Activated naive CD8-positive, alpha-beta T cell (primary cell): ENCODE measurements at regions not wholly inside any gene's neighbourhood (a gene's known extent, or its start where the extent isn't known, plus 50 kb on each side); places are given as distances from the start of the nearest gene placed in this dataset.
"Not testable (repeated sequence)": the region's sequence is repeated elsewhere in the genome, so short reads cannot be mapped to it uniquely, and the experiment has no call there.

Experiments
- H3K27ac Mint-ChIP-seq: one replicate; pipeline ENCODE4 v1.8.0; 2021; ENCODE audit warnings: mixed read lengths
- H3K27me3 Mint-ChIP-seq: one replicate; pipeline ENCODE4 v1.8.0; 2021; ENCODE audit warnings: mixed read lengths
- H3K36me3 Mint-ChIP-seq: one replicate; pipeline ENCODE4 v1.8.0; 2021; ENCODE audit warnings: mixed read lengths
- H3K4me1 Mint-ChIP-seq: one replicate; pipeline ENCODE4 v1.8.0; 2021; ENCODE audit warnings: low read depth, mixed read lengths
- H3K4me3 Mint-ChIP-seq: one replicate; pipeline ENCODE4 v1.8.0; 2021; ENCODE audit warnings: mild to moderate bottlenecking, mixed read lengths
- H3K9me3 Mint-ChIP-seq: one replicate; pipeline ENCODE4 v1.8.0; 2021; ENCODE audit warnings: low read depth, mixed read lengths

GRCh38 chrX:936979-937769 is 275.3 kb downstream of the CRLF2 start:
- no peaks in the 10 kb centered on the region for H3K4me1 Mint-ChIP-seq

DNA sequence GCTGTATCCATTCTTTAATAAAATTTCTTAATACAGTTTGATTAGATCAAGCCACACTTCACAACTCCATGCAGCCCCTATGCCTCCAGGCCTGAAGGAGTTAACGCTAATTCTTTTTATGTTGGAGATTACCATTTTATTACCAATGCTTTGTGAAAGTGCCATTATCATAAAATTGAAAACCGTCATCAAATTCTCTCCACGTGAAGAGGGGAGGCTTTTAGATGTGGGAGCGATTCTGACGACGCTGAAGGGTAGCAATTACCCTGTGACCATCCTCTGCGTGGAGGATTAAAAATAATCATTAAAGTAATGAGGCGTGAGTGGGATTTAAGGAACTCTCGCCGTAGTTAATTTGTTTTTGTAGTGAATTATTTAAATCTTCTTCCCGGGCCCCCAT is 278.8 kb downstream of the CRLF2 start:
- peaks cover 2% of the 10 kb centered on the region for H3K27me3 Mint-ChIP-seq
- H3K4me3 Mint-ChIP-seq, result no peak overlapping the region
- H3K36me3 Mint-ChIP-seq, result no peaks in the 10 kb centered on the region
- no peaks in the 10 kb centered on the region for H3K9me3 Mint-ChIP-seq
- no peaks in the 10 kb centered on the region for H3K4me1 Mint-ChIP-seq
- no peak overlapping the region for H3K27ac Mint-ChIP-seq

More at GRCh38 chrX:936979-937769, 275.3 kb downstream of the CRLF2 start:
- Mint-ChIP-seq H3K27ac (no peak overlapping the region), H3K4me3 (no peak overlapping the region), H3K36me3 (no peaks in the 10 kb centered on the region), H3K27me3 (peaks cover 6% of the 10 kb centered on the region), H3K9me3 (no peaks in the 10 kb centered on the region)

- Mint-ChIP-seq H3K27me3 (no peaks in the 10 kb centered on the region), H3K4me1 (no peaks in the 10 kb centered on the region), H3K9me3 (no peaks in the 10 kb centered on the region), H3K4me3 (no peak overlapping the region), H3K27ac (no peak overlapping the region), H3K36me3 (no peaks in the 10 kb centered on the region)
These were observed 283.8 kb downstream of the CRLF2 start for GRCh38 chrX:928606-929005.

GRCh38 chrX:926991-927390 is 285.5 kb downstream of the CRLF2 start:
- H3K4me1 Mint-ChIP-seq, result no peaks in the 10 kb centered on the region
- H3K27me3 Mint-ChIP-seq, result no peaks in the 10 kb centered on the region

DNA sequence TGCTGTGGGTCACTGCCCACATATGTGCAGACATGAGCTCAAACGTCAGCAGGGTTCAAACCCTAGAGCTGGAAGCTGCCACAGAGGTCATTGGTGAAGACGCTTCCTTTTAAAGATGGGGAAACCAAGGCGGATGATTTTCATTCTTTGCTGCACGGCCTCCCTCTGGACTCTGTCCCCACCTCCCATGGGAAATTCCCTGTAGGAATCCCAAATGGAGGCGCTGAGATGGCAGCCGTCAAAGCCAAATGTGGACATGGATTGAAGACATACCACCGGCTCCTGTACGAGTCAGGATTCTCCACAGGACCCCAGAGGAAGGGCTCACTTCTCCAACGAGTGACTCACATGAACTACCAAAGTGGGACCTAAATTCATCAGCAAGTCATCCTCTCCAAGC is 286.4 kb downstream of the CRLF2 start:
- H3K36me3 Mint-ChIP-seq, result no peaks in the 10 kb centered on the region
- no peaks in the 10 kb centered on the region for H3K27me3 Mint-ChIP-seq
- H3K9me3 Mint-ChIP-seq, result no peaks in the 10 kb centered on the region
- no peaks in the 10 kb centered on the region for H3K4me1 Mint-ChIP-seq
- no peak overlapping the region for H3K27ac Mint-ChIP-seq
- H3K4me3 Mint-ChIP-seq, result no peak overlapping the region

More at GRCh38 chrX:926991-927390, 285.5 kb downstream of the CRLF2 start:
- Mint-ChIP-seq H3K27ac (no peak overlapping the region), H3K9me3 (no peaks in the 10 kb centered on the region), H3K4me3 (no peak overlapping the region), H3K36me3 (no peaks in the 10 kb centered on the region)

- Mint-ChIP-seq H3K9me3 (no peaks in the 10 kb centered on the region), H3K27ac (no peak overlapping the region), H3K36me3 (no peaks in the 10 kb centered on the region), H3K4me3 (no peak overlapping the region), H3K27me3 (no peaks in the 10 kb centered on the region), H3K4me1 (no peaks in the 10 kb centered on the region)
These were observed 286.8 kb downstream of the CRLF2 start for GRCh38 chrX:925652-926061.

- no peaks in the 10 kb centered on the region for H3K4me1 Mint-ChIP-seq
- no peaks in the 10 kb centered on the region for H3K36me3 Mint-ChIP-seq
- H3K4me3 Mint-ChIP-seq, result no peak overlapping the region
- H3K27ac Mint-ChIP-seq, result no peak overlapping the region
- no peaks in the 10 kb centered on the region for H3K27me3 Mint-ChIP-seq
- H3K9me3 Mint-ChIP-seq, result no peaks in the 10 kb centered on the region
These were observed 287.4 kb downstream of the CRLF2 start for GRCh38 chrX:925094-925493.

DNA sequence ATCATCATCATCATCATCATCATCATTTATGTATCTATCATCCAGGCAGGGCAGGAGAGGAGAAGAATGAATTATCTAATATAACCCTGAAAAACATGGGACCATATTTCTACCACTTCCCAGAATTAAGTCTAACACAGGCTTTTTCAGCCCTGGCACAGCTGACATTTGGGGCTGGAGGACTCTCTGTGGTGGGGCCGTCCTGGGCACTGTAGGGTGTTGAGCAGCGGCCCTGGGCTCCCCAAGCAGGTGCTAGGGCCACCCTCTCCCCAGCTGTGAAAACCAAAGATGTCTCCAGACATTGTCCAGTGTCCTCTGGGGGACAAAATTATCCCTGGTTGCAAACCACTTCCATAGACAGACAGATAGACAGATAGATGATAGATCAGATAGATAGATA is 288.4 kb downstream of the CRLF2 start:
- Mint-ChIP-seq H3K4me3 (no peak overlapping the region), H3K27me3 (no peaks in the 10 kb centered on the region), H3K4me1 (no peaks in the 10 kb centered on the region), H3K9me3 (no peaks in the 10 kb centered on the region), H3K27ac (no peak overlapping the region), H3K36me3 (no peaks in the 10 kb centered on the region)

DNA sequence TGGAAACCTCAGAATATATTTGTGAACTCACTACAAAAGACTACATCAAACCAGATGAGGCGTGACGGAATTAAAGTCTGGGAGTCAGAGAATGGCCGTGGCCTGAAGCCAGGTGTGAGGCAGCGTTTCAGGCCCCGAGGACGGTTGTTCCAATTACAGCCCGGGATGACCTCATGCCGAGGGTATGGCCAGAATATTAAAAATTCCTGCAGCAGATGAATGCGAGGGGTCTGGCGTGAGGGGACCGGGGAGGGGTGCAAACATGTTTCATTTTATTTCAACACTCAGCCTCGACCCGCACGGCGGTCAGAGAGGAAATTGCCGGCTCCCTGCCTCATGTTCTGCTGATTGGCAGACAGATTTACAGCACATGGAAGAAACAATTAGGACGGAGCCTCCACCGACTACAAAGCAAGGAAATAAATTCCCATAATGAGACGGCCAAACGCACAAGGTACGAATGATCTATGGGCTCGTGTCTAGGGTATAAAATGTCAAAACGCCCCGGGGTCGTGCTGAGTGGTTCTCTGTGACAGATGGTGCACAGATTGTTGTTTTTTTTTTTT is 289.7 kb downstream of the SHOX start:
- H3K9me3 Mint-ChIP-seq, result no peaks in the 10 kb centered on the region
- no peak overlapping the region for H3K4me3 Mint-ChIP-seq
- H3K27ac Mint-ChIP-seq, result no peak overlapping the region
- H3K36me3 Mint-ChIP-seq, result no peaks in the 10 kb centered on the region
- no peaks in the 10 kb centered on the region for H3K4me1 Mint-ChIP-seq
- no peaks in the 10 kb centered on the region for H3K27me3 Mint-ChIP-seq

DNA sequence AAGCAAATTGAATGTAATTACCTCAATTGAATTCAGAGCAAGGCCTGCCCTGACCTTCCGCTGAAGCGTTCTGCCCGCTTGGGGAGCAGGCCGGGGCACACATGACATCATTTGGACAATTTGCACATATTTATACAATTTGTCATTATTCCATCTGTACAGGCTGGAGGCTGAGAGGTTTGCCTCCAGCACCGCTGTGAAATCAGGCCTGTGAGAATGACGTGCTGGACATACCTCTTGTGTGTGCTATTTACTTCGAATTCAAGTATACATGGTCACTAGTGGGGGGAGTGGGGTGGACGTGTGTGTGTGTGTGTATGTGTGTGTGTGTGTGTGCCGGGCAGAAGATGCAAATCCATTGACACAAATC is 285.6 kb downstream of the SHOX start:
- Mint-ChIP-seq H3K9me3 (no peaks in the 10 kb centered on the region), H3K36me3 (no peaks in the 10 kb centered on the region), H3K4me3 (no peak overlapping the region), H3K27me3 (no peaks in the 10 kb centered on the region), H3K4me1 (no peaks in the 10 kb centered on the region), H3K27ac (no peak overlapping the region)

DNA sequence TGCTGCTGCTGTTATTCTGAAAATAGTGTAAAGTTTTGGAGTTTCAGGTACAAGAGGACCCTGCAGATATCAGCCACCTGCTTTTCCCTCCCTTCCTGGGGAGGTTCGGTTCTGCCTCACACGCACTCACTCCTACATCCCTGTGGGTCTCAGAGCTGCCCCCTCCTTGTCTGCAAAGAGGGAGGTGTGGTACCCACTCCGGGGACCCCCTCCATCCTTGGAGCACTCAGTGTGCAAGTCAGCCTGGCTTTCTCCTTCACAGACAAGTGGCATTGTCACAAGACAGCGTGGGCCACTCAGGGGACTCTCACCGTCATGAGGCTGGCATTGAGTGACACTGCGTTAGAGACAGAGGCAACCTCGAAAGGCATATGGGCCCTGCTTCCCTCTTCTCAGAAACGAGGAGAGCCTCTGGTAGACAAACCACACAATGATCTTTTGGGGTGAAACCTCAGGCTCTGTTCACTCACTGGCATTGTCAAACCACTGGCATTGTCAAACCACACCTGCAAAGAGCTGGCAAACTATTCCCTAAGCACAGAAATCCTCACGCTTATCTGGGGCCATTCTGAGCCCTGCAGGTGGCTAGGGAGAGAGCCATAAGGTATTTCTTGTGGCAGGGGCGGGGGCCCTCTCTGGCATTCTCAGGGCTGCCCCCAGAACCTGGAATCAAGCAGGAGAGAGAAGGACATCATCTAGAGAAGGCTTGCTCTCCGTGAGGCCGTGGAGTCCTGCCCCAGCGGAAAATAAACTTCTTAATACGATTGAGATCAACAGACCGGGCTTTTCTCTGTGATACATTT is 285.0 kb downstream of the SHOX start:
- Mint-ChIP-seq H3K36me3 (no peaks in the 10 kb centered on the region), H3K27ac (no peak overlapping the region), H3K27me3 (no peaks in the 10 kb centered on the region), H3K9me3 (no peaks in the 10 kb centered on the region), H3K4me1 (no peaks in the 10 kb centered on the region), H3K4me3 (no peak overlapping the region)

DNA sequence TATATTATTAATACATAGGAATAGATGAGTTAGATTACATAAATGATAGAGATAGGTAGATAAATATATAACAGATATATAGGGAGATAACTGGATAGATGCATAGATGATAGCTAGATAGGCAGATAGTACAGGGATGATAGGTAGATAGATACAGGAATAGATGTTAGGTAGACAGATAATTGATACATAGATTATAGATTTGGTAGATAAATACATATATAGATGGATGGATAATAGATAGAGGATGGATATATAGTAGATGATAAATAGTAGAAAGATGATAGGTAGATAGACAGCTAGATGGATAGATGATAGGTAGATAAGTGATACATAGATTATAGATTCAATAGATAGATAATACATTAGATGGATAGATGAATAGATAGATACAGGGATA is 283.6 kb downstream of the SHOX start:
- no peaks in the 10 kb centered on the region for H3K4me1 Mint-ChIP-seq
- H3K36me3 Mint-ChIP-seq, result no peaks in the 10 kb centered on the region
- no peak overlapping the region for H3K27ac Mint-ChIP-seq
- H3K9me3 Mint-ChIP-seq, result no peaks in the 10 kb centered on the region
- no peak overlapping the region for H3K4me3 Mint-ChIP-seq
- no peaks in the 10 kb centered on the region for H3K27me3 Mint-ChIP-seq

DNA sequence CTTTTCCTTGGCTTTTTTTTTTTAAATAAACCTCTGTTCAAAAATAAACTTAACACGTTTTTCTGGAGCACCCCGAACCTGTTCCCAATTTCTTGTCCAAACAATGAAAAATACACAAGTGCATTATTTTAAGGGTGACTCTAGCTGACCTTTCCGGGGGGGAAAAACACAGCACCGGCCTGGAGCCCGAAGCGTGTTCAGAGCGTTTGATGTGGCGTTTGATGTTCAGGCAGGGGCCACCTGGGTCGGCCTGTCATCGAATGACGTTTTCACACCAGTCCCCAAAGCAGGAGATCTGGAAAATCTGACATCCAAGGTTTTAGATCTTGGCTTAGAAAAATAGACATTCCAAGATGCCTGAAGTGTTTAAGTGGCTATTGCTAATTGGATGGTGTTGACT is 282.1 kb downstream of the SHOX start:
- Mint-ChIP-seq H3K4me3 (no peak overlapping the region), H3K36me3 (no peaks in the 10 kb centered on the region), H3K27ac (no peak overlapping the region), H3K4me1 (no peaks in the 10 kb centered on the region), H3K27me3 (no peaks in the 10 kb centered on the region), H3K9me3 (no peaks in the 10 kb centered on the region)

DNA sequence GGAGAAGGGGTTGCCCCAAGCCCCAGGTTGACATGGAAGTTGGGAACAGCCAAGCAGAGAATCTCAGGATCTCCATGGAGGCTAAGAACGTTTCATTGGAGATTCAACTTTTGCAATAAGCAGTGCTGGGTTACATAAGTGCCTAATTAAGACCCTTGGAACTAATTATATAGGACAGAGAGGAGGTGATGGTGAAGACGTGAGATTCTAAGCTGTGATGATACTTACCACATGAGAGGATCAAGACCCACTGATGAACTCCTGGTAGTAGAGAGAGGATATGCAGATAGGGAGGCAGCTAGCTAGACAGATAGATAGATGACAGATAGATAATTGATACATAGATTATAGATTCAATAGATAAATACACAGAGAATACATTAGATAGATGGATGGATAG is 278.5 kb downstream of the SHOX start:
- H3K27ac Mint-ChIP-seq, H3K36me3 Mint-ChIP-seq: not testable (repeated sequence)

DNA sequence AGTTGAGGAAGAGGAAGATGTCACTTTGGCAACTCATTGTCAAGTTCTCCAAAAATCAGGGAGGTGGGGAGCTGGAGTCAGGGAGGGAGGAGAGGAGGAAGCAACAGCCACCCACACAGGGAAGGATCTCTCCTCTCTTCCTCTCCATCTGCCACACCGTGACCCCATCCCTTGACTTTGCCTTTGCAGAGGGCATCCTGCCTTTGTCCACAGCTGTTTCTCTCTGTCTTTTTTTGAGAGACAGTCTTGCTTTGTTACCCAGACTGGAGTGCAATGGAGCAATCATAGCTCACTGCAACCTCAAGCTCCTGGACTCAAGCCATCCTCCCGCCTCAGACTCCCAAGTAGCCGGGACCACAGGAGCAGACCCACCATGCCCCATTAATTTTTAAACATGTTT is 276.0 kb downstream of the SHOX start:
- no peak overlapping the region for H3K27ac Mint-ChIP-seq
- H3K36me3 Mint-ChIP-seq, result no peaks in the 10 kb centered on the region
- H3K4me1 Mint-ChIP-seq, result no peaks in the 10 kb centered on the region
- H3K4me3 Mint-ChIP-seq, result no peak overlapping the region
- H3K27me3 Mint-ChIP-seq, result peaks cover 3% of the 10 kb centered on the region
- no peaks in the 10 kb centered on the region for H3K9me3 Mint-ChIP-seq

More for the DNA sequence above, 278.5 kb downstream of the SHOX start:
- not testable (repeated sequence) for H3K4me3 Mint-ChIP-seq, H3K27me3 Mint-ChIP-seq, H3K9me3 Mint-ChIP-seq, H3K4me1 Mint-ChIP-seq
